ENCODE measurements at regions not wholly inside any gene's neighbourhood (a gene's known extent, or its start where the extent isn't known, plus 50 kb on each side); places are given as distances from the start of the nearest gene placed in this dataset.

GRCh38 chr4:166259081-166259480 is 386.0 kb downstream of the TLL1 start:
- intact Hi-C loops (cut with DNase I): no loop called here
- TF ChIP-seq CTCF (IDR thresholded peaks at IDR 0.05): no peak
- H3K9me3 ChIP-seq: no peaks in the 10 kb centered on the region
- DNase-seq (no peak), ATAC-seq (no peak)
- H3K36me3 ChIP-seq: no peaks in the 10 kb centered on the region
- H3K27me3 ChIP-seq (ENCODE audit: low read depth): no peaks in the 10 kb centered on the region
- H3K27ac ChIP-seq: no peak overlapping the region
- no peaks in the 10 kb centered on the region for H3K4me1 ChIP-seq
- H3K4me3 ChIP-seq: no peak overlapping the region

GRCh38 chr4:166274136-166274761 is 401.2 kb downstream of the TLL1 start:
- TF ChIP-seq CTCF (IDR thresholded peaks at IDR 0.05): no peak
- Histone ChIP-seq H3K27me3 (ENCODE audit: low read depth) (no peaks in the 10 kb centered on the region), H3K27ac (no peak overlapping the region), H3K9me3 (no peaks in the 10 kb centered on the region), H3K36me3 (no peaks in the 10 kb centered on the region), H3K4me1 (no peaks in the 10 kb centered on the region), H3K4me3 (no peak overlapping the region)
- intact Hi-C loops (cut with DNase I): no loop called here
- ATAC-seq (no peak), DNase-seq (no peak)

GRCh38 chr4:166274775-166275174 is 401.7 kb downstream of the TLL1 start:
- no peak overlapping the region for H3K4me3 ChIP-seq
- H3K4me1 ChIP-seq: no peaks in the 10 kb centered on the region
- ATAC-seq: no peak
- no peaks in the 10 kb centered on the region for H3K36me3 ChIP-seq
- DNase-seq: no peak
- no peak overlapping the region for H3K27ac ChIP-seq
- H3K27me3 ChIP-seq (ENCODE audit: low read depth): no peaks in the 10 kb centered on the region
- intact Hi-C loops (cut with DNase I): no loop called here
- no peaks in the 10 kb centered on the region for H3K9me3 ChIP-seq
- no peak for TF ChIP-seq CTCF (IDR thresholded peaks at IDR 0.05)

- no peaks in the 10 kb centered on the region for H3K27me3 ChIP-seq (ENCODE audit: low read depth)
- no peaks in the 10 kb centered on the region for H3K36me3 ChIP-seq
- no peaks in the 10 kb centered on the region for H3K9me3 ChIP-seq
- H3K4me3 ChIP-seq: no peak overlapping the region
- intact Hi-C loops (cut with DNase I): no loop called here
- H3K27ac ChIP-seq: no peak overlapping the region
- DNase-seq (no peak), ATAC-seq (no peak)
- no peaks in the 10 kb centered on the region for H3K4me1 ChIP-seq
- no peak for TF ChIP-seq CTCF (IDR thresholded peaks at IDR 0.05)
Measured at GRCh38 chr4:166277401-166277800, 404.4 kb downstream of the TLL1 start.

GRCh38 chr4:166277853-166278252 is 404.8 kb downstream of the TLL1 start:
- Histone ChIP-seq H3K4me3 (no peak overlapping the region), H3K9me3 (no peaks in the 10 kb centered on the region), H3K4me1 (no peaks in the 10 kb centered on the region), H3K36me3 (no peaks in the 10 kb centered on the region), H3K27ac (no peak overlapping the region), H3K27me3 (ENCODE audit: low read depth) (no peaks in the 10 kb centered on the region)
- TF ChIP-seq CTCF (IDR thresholded peaks at IDR 0.05): no peak
- no peak for DNase-seq
- ATAC-seq: no peak
- intact Hi-C loops (cut with DNase I): no loop called here

GRCh38 chr4:166279261-166279660 is 406.2 kb downstream of the TLL1 start:
- Histone ChIP-seq H3K4me1 (no peaks in the 10 kb centered on the region), H3K27me3 (ENCODE audit: low read depth) (no peaks in the 10 kb centered on the region), H3K36me3 (no peaks in the 10 kb centered on the region), H3K4me3 (no peak overlapping the region), H3K9me3 (no peaks in the 10 kb centered on the region), H3K27ac (no peak overlapping the region)
- intact Hi-C loops (cut with DNase I): no loop called here
- no peak for ATAC-seq
- no peak for DNase-seq
- TF ChIP-seq CTCF (IDR thresholded peaks at IDR 0.05): no peak
